ENCODE measurements at regions not wholly inside any gene's neighbourhood (a gene's known extent, or its start where the extent isn't known, plus 50 kb on each side); places are given as distances from the start of the nearest gene placed in this dataset.

DNA sequence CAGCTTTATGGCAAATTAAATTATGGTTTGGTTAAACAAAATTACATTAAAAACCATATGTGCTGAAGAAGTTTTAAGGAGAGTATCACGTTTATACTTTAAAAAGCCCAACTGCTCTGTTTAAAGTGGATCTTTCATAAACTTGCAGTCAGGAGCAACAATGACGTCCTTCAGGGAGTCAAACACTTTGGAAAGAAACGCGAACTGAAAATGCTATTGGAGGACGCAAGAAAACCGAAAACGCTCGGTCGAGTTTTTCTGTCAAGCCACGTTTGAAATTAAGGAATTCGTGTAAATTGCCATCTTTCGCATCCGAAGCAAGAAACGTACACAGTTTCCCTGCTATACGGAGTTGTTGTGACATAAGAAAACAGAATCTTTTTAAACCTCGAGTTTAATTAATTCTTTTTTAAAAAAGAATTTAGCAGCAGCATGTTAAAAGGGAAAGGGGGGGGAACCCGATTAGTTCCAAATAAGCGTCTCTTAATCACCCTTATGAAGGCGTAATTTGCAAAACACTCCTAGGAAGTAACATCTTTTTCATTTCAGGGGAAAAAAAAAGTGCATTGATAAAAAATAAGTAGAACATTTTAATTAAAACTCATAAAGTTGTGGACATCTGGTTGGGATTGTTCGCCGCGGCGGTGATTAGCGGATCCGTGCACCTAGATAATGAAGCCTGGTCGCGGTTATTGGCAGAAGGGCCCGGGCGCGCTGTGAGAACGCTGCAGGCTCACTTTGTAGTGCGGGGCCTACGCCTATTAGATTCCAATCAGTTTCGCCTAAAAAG, 295.4 kb downstream of the TFAP2C start:
- DNase-seq: no peak
- Histone ChIP-seq H3K36me3 (no peaks in the 10 kb centered on the region), H3K27me3 (replicated peaks in 1 of 7) (peaks cover 0 to 97% (median 64%) of the 10 kb centered on the region in 7 donors), H3K9me3 (no peaks in the 10 kb centered on the region), H3K27ac (no peak overlapping the region), H3K4me1 (peaks cover 0 to 19% (median 11%) of the 10 kb centered on the region in 6 donors), H3K4me3 (peak overlapping the region in 1 of 8 donors; percentile 44)
- TF ChIP-seq POLR2A (IDR thresholded peaks at IDR 0.05) (no peak), POLR2AphosphoS5 (IDR thresholded peaks at IDR 0.05) (no peak)
- TF ChIP-seq, protein P1, sequence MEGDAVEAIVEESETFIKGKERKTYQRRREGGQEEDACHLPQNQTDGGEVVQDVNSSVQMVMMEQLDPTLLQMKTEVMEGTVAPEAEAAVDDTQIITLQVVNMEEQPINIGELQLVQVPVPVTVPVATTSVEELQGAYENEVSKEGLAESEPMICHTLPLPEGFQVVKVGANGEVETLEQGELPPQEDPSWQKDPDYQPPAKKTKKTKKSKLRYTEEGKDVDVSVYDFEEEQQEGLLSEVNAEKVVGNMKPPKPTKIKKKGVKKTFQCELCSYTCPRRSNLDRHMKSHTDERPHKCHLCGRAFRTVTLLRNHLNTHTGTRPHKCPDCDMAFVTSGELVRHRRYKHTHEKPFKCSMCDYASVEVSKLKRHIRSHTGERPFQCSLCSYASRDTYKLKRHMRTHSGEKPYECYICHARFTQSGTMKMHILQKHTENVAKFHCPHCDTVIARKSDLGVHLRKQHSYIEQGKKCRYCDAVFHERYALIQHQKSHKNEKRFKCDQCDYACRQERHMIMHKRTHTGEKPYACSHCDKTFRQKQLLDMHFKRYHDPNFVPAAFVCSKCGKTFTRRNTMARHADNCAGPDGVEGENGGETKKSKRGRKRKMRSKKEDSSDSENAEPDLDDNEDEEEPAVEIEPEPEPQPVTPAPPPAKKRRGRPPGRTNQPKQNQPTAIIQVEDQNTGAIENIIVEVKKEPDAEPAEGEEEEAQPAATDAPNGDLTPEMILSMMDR (IDR thresholded peaks at IDR 0.05 in 8 of 11, conservative IDR thresholded peaks at IDR 0.05 in 3 of 11): no peak
- intact Hi-C loops (cut with DNase I; ENCODE audit: low total_unique reads): no loop called here
- 7 to 15% (median 11%) methylated on average over 34 of the region's 34 CpGs for WGBS, 5 donors

DNA sequence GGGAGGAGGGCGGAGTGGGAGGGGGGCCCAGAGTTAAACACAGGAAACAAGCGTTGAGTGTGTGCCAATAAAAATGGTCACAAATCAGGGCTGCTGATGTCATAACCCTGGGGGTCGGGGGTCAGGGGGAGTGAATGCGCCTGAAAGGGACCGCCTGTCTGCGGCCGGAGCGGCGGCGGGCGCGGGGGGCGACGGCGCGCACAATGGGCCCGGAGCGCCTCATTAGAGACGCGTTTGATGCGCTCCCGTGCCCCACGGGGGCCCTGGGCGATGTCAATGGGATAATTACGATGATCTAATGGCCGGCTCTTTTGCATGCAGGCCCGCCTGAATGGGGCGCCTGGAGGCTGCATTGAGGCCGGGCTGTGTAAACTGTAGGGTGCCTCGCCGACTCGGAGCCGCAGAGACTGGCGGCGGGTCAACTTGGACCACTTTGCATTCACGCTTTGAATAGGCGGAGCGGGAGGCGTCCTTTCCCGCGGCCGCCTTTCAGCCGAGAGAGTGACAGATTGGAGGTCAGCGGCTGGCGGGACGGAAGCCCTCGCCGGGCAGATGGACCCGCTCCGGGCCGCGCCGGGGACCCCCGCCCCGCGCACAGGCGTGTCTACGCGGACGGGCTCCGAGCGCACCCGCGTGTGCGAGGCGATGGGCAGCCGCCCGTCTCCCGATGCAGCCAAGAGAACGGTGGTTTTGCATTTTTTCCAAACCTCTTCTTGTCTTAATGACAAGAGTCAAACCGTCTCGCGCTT, 296.1 kb downstream of the TFAP2C start:
- intact Hi-C loops (cut with DNase I; ENCODE audit: low total_unique reads): no loop called here
- peak overlapping the region in 5 of 8 donors; percentile 2 to 44 (median 15) for H3K4me3 ChIP-seq
- peaks cover 0 to 99% (median 64%) of the 10 kb centered on the region in 7 donors for H3K27me3 ChIP-seq (replicated peaks in 1 of 7)
- no peak overlapping the region for H3K27ac ChIP-seq
- 2 to 17% (median 4%) methylated on average over 33 to 73 of the region's 73 CpGs for WGBS, 5 donors
- peaks cover 0 to 19% (median 11%) of the 10 kb centered on the region in 6 donors for H3K4me1 ChIP-seq
- no peaks in the 10 kb centered on the region for H3K9me3 ChIP-seq
- no peak for DNase-seq
- TF ChIP-seq POLR2A (IDR thresholded peaks at IDR 0.05): no peak
- TF ChIP-seq POLR2AphosphoS5 (IDR thresholded peaks at IDR 0.05): no peak
- TF ChIP-seq, protein P1 (IDR thresholded peaks at IDR 0.05 in 8 of 11, conservative IDR thresholded peaks at IDR 0.05 in 3 of 11): no peak
- no peaks in the 10 kb centered on the region for H3K36me3 ChIP-seq

DNA sequence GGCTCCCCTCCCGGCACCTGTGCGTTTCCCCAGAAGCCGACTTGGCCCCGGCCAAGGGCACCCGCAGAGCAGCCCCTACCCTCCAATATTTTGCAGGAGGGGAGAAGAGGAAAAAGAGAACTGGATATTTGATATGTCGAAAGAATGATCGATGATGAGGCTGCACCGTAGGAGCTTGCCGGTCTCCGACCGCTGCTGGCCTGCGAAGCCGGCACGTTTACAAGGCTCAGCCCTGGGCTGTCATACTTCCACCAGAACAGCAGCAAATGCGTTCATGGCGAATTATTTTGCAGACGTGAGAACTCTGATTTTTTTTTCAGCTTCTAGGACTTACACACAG, 296.7 kb downstream of the TFAP2C start:
- TF ChIP-seq, protein P1 (IDR thresholded peaks at IDR 0.05 in 8 of 11, conservative IDR thresholded peaks at IDR 0.05 in 3 of 11): no peak
- TF ChIP-seq POLR2A (IDR thresholded peaks at IDR 0.05) (no peak), POLR2AphosphoS5 (IDR thresholded peaks at IDR 0.05) (no peak)
- Histone ChIP-seq H3K4me1 (peaks cover 0 to 19% (median 11%) of the 10 kb centered on the region in 6 donors), H3K9me3 (no peaks in the 10 kb centered on the region), H3K36me3 (no peaks in the 10 kb centered on the region), H3K4me3 (peak overlapping the region in 4 of 8 donors; percentile 2 to 44 (median 10)), H3K27me3 (replicated peaks in 1 of 7) (peaks cover 0 to 100% (median 64%) of the 10 kb centered on the region in 7 donors), H3K27ac (no peak overlapping the region)
- WGBS, 5 donors: 4 to 6% (median 5%) methylated on average over 17 of the region's 17 CpGs
- intact Hi-C loops (cut with DNase I; ENCODE audit: low total_unique reads): no loop called here
- DNase-seq: no peak

DNA sequence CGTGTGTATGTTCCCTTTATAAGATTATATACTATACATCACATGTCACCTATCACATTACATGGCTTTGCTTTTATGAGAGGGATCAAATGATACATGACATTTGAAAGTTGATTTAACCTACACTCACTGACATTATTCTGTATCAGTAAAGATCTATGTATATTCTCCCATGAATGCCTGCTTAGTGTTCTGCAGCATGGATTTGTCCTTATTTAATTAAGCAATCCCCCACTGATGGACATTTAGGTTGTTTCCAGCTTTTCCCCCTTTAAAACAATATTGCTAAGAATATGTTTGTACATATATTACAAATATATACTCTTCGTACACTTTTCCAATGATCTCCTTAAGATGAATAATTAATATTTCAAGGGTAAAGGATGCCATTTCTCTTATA, 297.4 kb downstream of the TFAP2C start:
- H3K36me3 ChIP-seq: no peaks in the 10 kb centered on the region
- intact Hi-C loops (cut with DNase I; ENCODE audit: low total_unique reads): no loop called here
- no peaks in the 10 kb centered on the region for H3K9me3 ChIP-seq
- H3K27ac ChIP-seq: no peak overlapping the region
- peaks cover 0 to 19% (median 11%) of the 10 kb centered on the region in 6 donors for H3K4me1 ChIP-seq
- 46 to 51% (median 49%) methylated on average over 2 of the region's 2 CpGs for WGBS, 5 donors
- DNase-seq: no peak
- H3K27me3 ChIP-seq (replicated peaks in 1 of 7): peaks cover 0 to 100% (median 64%) of the 10 kb centered on the region in 7 donors
- H3K4me3 ChIP-seq: no peak overlapping the region
- TF ChIP-seq, protein P1 (IDR thresholded peaks at IDR 0.05 in 8 of 11, conservative IDR thresholded peaks at IDR 0.05 in 3 of 11): no peak
- TF ChIP-seq POLR2A (IDR thresholded peaks at IDR 0.05): no peak
- no peak for TF ChIP-seq POLR2AphosphoS5 (IDR thresholded peaks at IDR 0.05)
